Panc1 (cell line): ENCODE measurements at regions not wholly inside any gene's neighbourhood (a gene's known extent, or its start where the extent isn't known, plus 50 kb on each side); places are given as distances from the start of the nearest gene placed in this dataset.

ENCODE experiments used
- ATAC-seq: fragments of 200-7000 bp; cut with Tn5 transposase; 2 replicates; pipeline ENCODE4 v1.9.1; 2020; ENCODE audit warnings: mild to moderate bottlenecking, moderate library complexity
- BruUV-seq: library from RNA; stranded (reverse); fragments of 400-500 nt; replicated peaks from 2 replicates; lab custom pipeline; 2021; lab: Mats Ljungman, UMichigan
- CTCF ChIA-PET: fragments of 300-600 bp; sonication (Branson Sonifier 250); formaldehyde crosslinking; loops from one replicate; lab custom pipeline; 2022; ENCODE audit warnings: antibody characterized with exemption; lab: Charles Lee
- POLR2A ChIA-PET: fragments of 300-600 bp; sonication (Branson Sonifier 250); formaldehyde crosslinking; loops from one replicate; lab custom pipeline; 2022; ENCODE audit warnings: antibody characterized with exemption; lab: Charles Lee
- DNase-seq: peaks from one replicate; pipeline ENCODE4 v3.0.0-alpha.2; 2010; ENCODE audit warnings: low read depth, low spot score
- H3K27ac ChIP-seq: 2 replicates; pipeline ENCODE4 v1.5.1; 2011; ENCODE audit warnings: mild to moderate bottlenecking, low read length, inconsistent platforms
- H3K27me3 ChIP-seq: fragments of 200-500 bp; sonication (Bioruptor generic); 2 replicates; pipeline ENCODE4 v1.6.0; 2014; ENCODE audit warnings: low read length, inconsistent platforms; ENCODE audit not compliant: control insufficient read depth, insufficient read depth
- H3K36me3 ChIP-seq: fragments of 200-500 bp; sonication (Bioruptor generic); 2 replicates; pipeline ENCODE4 v1.5.1; 2014; ENCODE audit warnings: inconsistent platforms, mild to moderate bottlenecking, low read length, moderate library complexity; ENCODE audit not compliant: control insufficient read depth, insufficient read depth
- H3K4me1 ChIP-seq: 2 replicates; pipeline ENCODE4 v1.5.1; 2011; ENCODE audit warnings: inconsistent platforms, mild to moderate bottlenecking, low read length, moderate library complexity; ENCODE audit not compliant: control insufficient read depth, insufficient read depth
- H3K4me3 ChIP-seq, 2 experiments: 2 replicates each; pipeline ENCODE4 v1.5.1; 2011 to 2012; ENCODE audit warnings: low read depth in 2 of 2, low read length in 2 of 2, mild to moderate bottlenecking in 2 of 2, inconsistent platforms in 1 of 2, moderate library complexity in 1 of 2
- H3K9me3 ChIP-seq: fragments of 200-500 bp; sonication (Bioruptor generic); 2 replicates; pipeline ENCODE4 v1.5.1; 2014; ENCODE audit warnings: low read depth, mild to moderate bottlenecking, inconsistent platforms, low read length, moderate library complexity; ENCODE audit not compliant: control insufficient read depth, insufficient read depth
- CTCF ChIP-seq: fragments of 450-650 bp; IDR thresholded peaks from 2 replicates; pipeline ENCODE4 v1.5.1; 2017; ENCODE audit warnings: mild to moderate bottlenecking
- POLR2AphosphoS5 ChIP-seq: IDR thresholded peaks from 2 replicates; pipeline ENCODE4 v1.6.1; 2012; ENCODE audit warnings: mild to moderate bottlenecking, low read depth, low read length, moderate library complexity
- REST ChIP-seq, 2 experiments: IDR thresholded peaks; 2 replicates each; pipeline ENCODE4 v1.6.1; 2011 to 2012; ENCODE audit warnings: low read depth in 2 of 2, control low read depth in 1 of 2, low read length in 1 of 2, mild to moderate bottlenecking in 1 of 2, moderate library complexity in 1 of 2; ENCODE audit not compliant: insufficient read depth in 1 of 2
- SIN3A ChIP-seq: IDR thresholded peaks from 2 replicates; pipeline ENCODE4 v1.6.1; 2012; ENCODE audit warnings: low read depth, mild to moderate bottlenecking, low read length, moderate library complexity, borderline replicate concordance; ENCODE audit not compliant: insufficient read depth
- TCF7L2 ChIP-seq: IDR thresholded peaks from 2 replicates; pipeline ENCODE4 v1.6.1; 2011; ENCODE audit warnings: mild to moderate bottlenecking, low read depth, low read length, inconsistent platforms
- in situ Hi-C: cut with HindIII; loops from 2 replicates; pipeline ENCODE4 v1.10.0; 2016; ENCODE audit warnings: low sequenced_read_pairs, low pct_unique_long_range_greater_than_20kb
- intact Hi-C: fragments of 100-400 bp; cut with micrococcal nuclease; formaldehyde crosslinking; loops from one replicate; pipeline ENCODE4 v1.10.0; 2022; ENCODE audit not compliant: unreplicated experiment

GRCh38 chr9:126057121-126057825, 269.4 kb upstream of the MVB12B start:
- ChIA-PET POLR2A (no interaction called here), CTCF (no interaction called here)
- TF ChIP-seq REST (IDR thresholded peaks at IDR 0.05; ENCODE audit: insufficient read depth in 1 of 2, low read depth in 2 of 2, low read length in 1 of 2) (no peak), TCF7L2 (no peak), POLR2AphosphoS5 (no peak), SIN3A (no peak), CTCF (no peak)
- no peaks in the 10 kb centered on the region for H3K9me3 ChIP-seq
- H3K36me3 ChIP-seq = no peaks in the 10 kb centered on the region
- H3K4me3 ChIP-seq = no peak overlapping the region
- peaks cover 4% of the 10 kb centered on the region for H3K4me1 ChIP-seq
- intact Hi-C loops = no loop called here
- no peaks in the 10 kb centered on the region for H3K27me3 ChIP-seq
- BruUV-seq = no TSS peak
- in situ Hi-C loops = no loop called here
- H3K27ac ChIP-seq = no peak overlapping the region
- ATAC-seq (no peak), DNase-seq (no peak)

GRCh38 chr9:126058011-126058531, 268.6 kb upstream of the MVB12B start:
- Histone ChIP-seq H3K27me3 (no peaks in the 10 kb centered on the region), H3K4me1 (peaks cover 4% of the 10 kb centered on the region), H3K36me3 (no peaks in the 10 kb centered on the region), H3K9me3 (no peaks in the 10 kb centered on the region), H3K4me3 (no peak overlapping the region; a peak in 1 of 4 replicates), H3K27ac (no peak overlapping the region)
- ChIA-PET POLR2A (interaction anchor here (0.7 kb wide), 1 partner anchor 237 kb away, joined by 3 read pairs; no protein-coding TSS in a partner anchor), CTCF (no interaction called here)
- ATAC-seq = no peak
- TF ChIP-seq REST (IDR thresholded peaks at IDR 0.05; ENCODE audit: insufficient read depth in 1 of 2, low read depth in 2 of 2, low read length in 1 of 2) (no peak), CTCF (no peak)
- no TSS peak for BruUV-seq
- in situ Hi-C loops = no loop called here
- intact Hi-C loops = no loop called here
- no peak for DNase-seq
